Ectodermal cell (in vitro differentiated cells): ENCODE measurements at regions not wholly inside any gene's neighbourhood (a gene's known extent, or its start where the extent isn't known, plus 50 kb on each side); places are given as distances from the start of the nearest gene placed in this dataset.

Experiments
- H3K27ac ChIP-seq: 2 replicates; pipeline ENCODE4 v1.7.0; 2013; ENCODE audit warnings: mild to moderate bottlenecking, low read depth, low read length; ENCODE audit not compliant: insufficient read depth, poor library complexity, severe bottlenecking
- H3K27me3 ChIP-seq: 2 replicates; pipeline ENCODE4 v1.7.0; 2013; ENCODE audit warnings: mild to moderate bottlenecking, low read length; ENCODE audit not compliant: insufficient read depth, control insufficient read depth, poor library complexity, severe bottlenecking
- H3K36me3 ChIP-seq: one replicate; pipeline ENCODE4 v1.7.0; 2013; ENCODE audit warnings: low read length; ENCODE audit not compliant: control insufficient read depth, insufficient read depth
- H3K4me1 ChIP-seq: one replicate; pipeline ENCODE4 v1.7.0; 2013; ENCODE audit warnings: low read length; ENCODE audit not compliant: control insufficient read depth, insufficient read depth
- H3K4me3 ChIP-seq: 2 replicates; pipeline ENCODE4 v1.7.0; 2013; ENCODE audit warnings: low read depth, low read length, control low read depth; ENCODE audit not compliant: insufficient read depth
- H3K9me3 ChIP-seq: 2 replicates; pipeline ENCODE4 v1.7.0; 2013; ENCODE audit warnings: mild to moderate bottlenecking, low read length, moderate library complexity; ENCODE audit not compliant: control insufficient read depth
- WGBS, 2 experiments: methylation state at CpG; one replicate each; pipeline ENCODE4 v1.1.7; 2013; ENCODE audit warnings: missing lambda C conversion rate in 2 of 2; 5-methylcytosine and 5-hydroxymethylcytosine counted together

GRCh38 chr1:39122056-39122455 is 82.4 kb upstream of the MACF1 start:
- H3K4me3 ChIP-seq: no peak overlapping the region
- no peaks in the 10 kb centered on the region for H3K36me3 ChIP-seq
- H3K27me3 ChIP-seq: no peaks in the 10 kb centered on the region
- H3K9me3 ChIP-seq: no peaks in the 10 kb centered on the region
- peaks cover 3% of the 10 kb centered on the region for H3K4me1 ChIP-seq
- WGBS, 2 experiments: 95 to 97% methylated on average over 6 of the region's 6 CpGs
- no peak overlapping the region for H3K27ac ChIP-seq

- Histone ChIP-seq H3K27ac (no peak overlapping the region), H3K36me3 (no peaks in the 10 kb centered on the region), H3K27me3 (no peaks in the 10 kb centered on the region), H3K4me1 (peaks cover 14% of the 10 kb centered on the region), H3K9me3 (no peaks in the 10 kb centered on the region), H3K4me3 (no peak overlapping the region)
- no CpG with 5 or more reads among the region's 1 CpG for WGBS, 2 experiments
These were observed 80.2 kb upstream of the MACF1 start for GRCh38 chr1:39124282-39124681.

GRCh38 chr1:39127513-39127912 is 77.0 kb upstream of the MACF1 start:
- H3K27ac ChIP-seq: peak overlapping the region; percentile 46
- no peak overlapping the region for H3K4me3 ChIP-seq
- H3K27me3 ChIP-seq: no peaks in the 10 kb centered on the region
- peaks cover 32% of the 10 kb centered on the region for H3K4me1 ChIP-seq
- H3K36me3 ChIP-seq: no peaks in the 10 kb centered on the region
- no peaks in the 10 kb centered on the region for H3K9me3 ChIP-seq

- H3K36me3 ChIP-seq: no peaks in the 10 kb centered on the region
- H3K9me3 ChIP-seq: no peaks in the 10 kb centered on the region
- H3K4me1 ChIP-seq: peaks cover 38% of the 10 kb centered on the region
- 72 to 73% methylated on average over 4 of the region's 4 CpGs for WGBS, 2 experiments
- no peak overlapping the region for H3K4me3 ChIP-seq
- H3K27me3 ChIP-seq: no peaks in the 10 kb centered on the region
- no peak overlapping the region for H3K27ac ChIP-seq
These were observed 76.4 kb upstream of the MACF1 start for GRCh38 chr1:39128126-39128525.

GRCh38 chr1:39128959-39129358 is 75.5 kb upstream of the MACF1 start:
- 92 to 98% methylated on average over 2 of the region's 2 CpGs for WGBS, 2 experiments
- peaks cover 42% of the 10 kb centered on the region for H3K4me1 ChIP-seq
- H3K36me3 ChIP-seq: no peaks in the 10 kb centered on the region
- H3K4me3 ChIP-seq: no peak overlapping the region
- no peaks in the 10 kb centered on the region for H3K9me3 ChIP-seq
- H3K27ac ChIP-seq: no peak overlapping the region
- H3K27me3 ChIP-seq: no peaks in the 10 kb centered on the region

GRCh38 chr1:39129514-39129913 is 75.0 kb upstream of the MACF1 start:
- H3K36me3 ChIP-seq: no peaks in the 10 kb centered on the region
- no peaks in the 10 kb centered on the region for H3K9me3 ChIP-seq
- H3K4me1 ChIP-seq: peaks cover 42% of the 10 kb centered on the region
- no peaks in the 10 kb centered on the region for H3K27me3 ChIP-seq
- no peak overlapping the region for H3K27ac ChIP-seq
- H3K4me3 ChIP-seq: no peak overlapping the region

- Histone ChIP-seq H3K9me3 (no peaks in the 10 kb centered on the region), H3K27me3 (no peaks in the 10 kb centered on the region), H3K36me3 (no peaks in the 10 kb centered on the region), H3K27ac (no peak overlapping the region), H3K4me3 (no peak overlapping the region), H3K4me1 (peaks cover 42% of the 10 kb centered on the region)
- 82 to 90% methylated on average over 1 of the region's 1 CpG for WGBS, 2 experiments
These were observed 74.2 kb upstream of the MACF1 start for GRCh38 chr1:39130325-39130724.

- Histone ChIP-seq H3K36me3 (no peaks in the 10 kb centered on the region), H3K4me1 (peaks cover 40% of the 10 kb centered on the region), H3K9me3 (no peaks in the 10 kb centered on the region), H3K27me3 (no peaks in the 10 kb centered on the region), H3K27ac (peak overlapping the region; percentile 97), H3K4me3 (no peak overlapping the region)
- WGBS, 2 experiments: 61 to 63% methylated on average over 2 of the region's 2 CpGs
These were observed 72.6 kb upstream of the MACF1 start for GRCh38 chr1:39131940-39132339.

- H3K4me1 ChIP-seq: peaks cover 32% of the 10 kb centered on the region
- WGBS, 2 experiments: 19 to 24% methylated on average over 9 of the region's 9 CpGs
These were observed 71.8 kb upstream of the MACF1 start for GRCh38 chr1:39132505-39133339.

GRCh38 chr1:39133340-39133684 is 71.2 kb upstream of the MACF1 start:
- peak overlapping the region; percentile 97 for H3K27ac ChIP-seq
- no peaks in the 10 kb centered on the region for H3K27me3 ChIP-seq
- no peak overlapping the region for H3K4me3 ChIP-seq
- WGBS, 2 experiments: no CpG with 5 or more reads among the region's 1 CpG
- H3K9me3 ChIP-seq: no peaks in the 10 kb centered on the region
- H3K36me3 ChIP-seq: no peaks in the 10 kb centered on the region
- H3K4me1 ChIP-seq: peaks cover 32% of the 10 kb centered on the region

More at GRCh38 chr1:39132505-39133339, 71.8 kb upstream of the MACF1 start:
- no peaks in the 10 kb centered on the region for H3K36me3 ChIP-seq
- peak overlapping the region; percentile 97 for H3K27ac ChIP-seq
- H3K4me3 ChIP-seq: no peak overlapping the region
- H3K27me3 ChIP-seq: no peaks in the 10 kb centered on the region
- no peaks in the 10 kb centered on the region for H3K9me3 ChIP-seq
